Common myeloid progenitor, CD34-positive (primary cell): ENCODE measurements at regions not wholly inside any gene's neighbourhood (a gene's known extent, or its start where the extent isn't known, plus 50 kb on each side); places are given as distances from the start of the nearest gene placed in this dataset.
"Not testable (repeated sequence)": the region's sequence is repeated elsewhere in the genome, so short reads cannot be mapped to it uniquely, and the experiment has no call there.

Experiments used
- CTCF ChIA-PET: fragments of 350-600 bp; sonication (Branson Sonifier 250); formaldehyde crosslinking; loops from one replicate; lab custom pipeline; 2021; ENCODE audit warnings: antibody characterized with exemption; lab: Charles Lee
- POLR2A ChIA-PET: fragments of 350-600 bp; sonication (Branson Sonifier 250); formaldehyde crosslinking; loops from one replicate; lab custom pipeline; 2021; ENCODE audit warnings: antibody characterized with exemption; lab: Charles Lee
- DNase-seq, 3 donors: peaks; one replicate each; pipeline versions ENCODE4 v3.0.0 to v3.0.0-alpha.2; 2013
- H3K27ac ChIP-seq, 2 experiments: 1 replicate in 1 of 2; 2 replicates in 1 of 2; pipeline ENCODE4 v1.7.0; 2013; ENCODE audit warnings: inconsistent platforms in 2 of 2, low read length in 2 of 2, mild to moderate bottlenecking in 2 of 2, low read depth in 1 of 2, moderate library complexity in 1 of 2; ENCODE audit not compliant: severe bottlenecking in 2 of 2, insufficient read depth in 1 of 2, poor library complexity in 1 of 2
- H3K27me3 ChIP-seq, 5 experiments: replicated peaks in 2 of 5; 1 replicate in 3 of 5; 2 replicates in 2 of 5; pipeline versions ENCODE4 v1.6.1 to v1.7.0; 2013; ENCODE audit warnings: low read length in 4 of 5, mild to moderate bottlenecking in 2 of 5, moderate library complexity in 2 of 5, inconsistent platforms in 1 of 5; ENCODE audit not compliant: insufficient read depth in 5 of 5, control insufficient read depth in 4 of 5
- H3K36me3 ChIP-seq, 4 experiments: 1 replicate in 2 of 4; 2 replicates in 2 of 4; pipeline versions ENCODE4 v1.6.1 to v1.7.0; 2013; ENCODE audit warnings: low read length in 3 of 4, control low read depth in 1 of 4, mild to moderate bottlenecking in 1 of 4; ENCODE audit not compliant: control insufficient read depth in 4 of 4, insufficient read depth in 4 of 4
- H3K4me1 ChIP-seq, 4 experiments: 1 replicate in 3 of 4; 2 replicates in 1 of 4; pipeline versions ENCODE4 v1.6.1 to v1.7.1; 2013; ENCODE audit warnings: low read length in 3 of 4, mild to moderate bottlenecking in 3 of 4, control low read depth in 1 of 4, inconsistent platforms in 1 of 4, moderate library complexity in 1 of 4; ENCODE audit not compliant: control insufficient read depth in 4 of 4, insufficient read depth in 4 of 4; ENCODE audit errors: control extremely low read depth in 1 of 4
- H3K4me3 ChIP-seq, 7 experiments: 1 replicate in 4 of 7; 2 replicates in 3 of 7; pipeline versions ENCODE4 v1.5.1 to v1.7.0; 2013; ENCODE audit warnings: mild to moderate bottlenecking in 7 of 7, low read length in 6 of 7, moderate library complexity in 6 of 7, inconsistent platforms in 2 of 7, low read depth in 2 of 7, control low read depth in 1 of 7; ENCODE audit not compliant: insufficient read depth in 4 of 7, control insufficient read depth in 1 of 7; ENCODE audit errors: extremely low read depth in 1 of 7
- H3K9me3 ChIP-seq, 5 experiments: 1 replicate in 4 of 5; 2 replicates in 1 of 5; pipeline versions ENCODE4 v1.6.1 to v1.7.1; 2013; ENCODE audit warnings: low read length in 4 of 5, mild to moderate bottlenecking in 2 of 5, inconsistent platforms in 1 of 5, low read depth in 1 of 5, moderate library complexity in 1 of 5; ENCODE audit not compliant: control insufficient read depth in 4 of 5, insufficient read depth in 2 of 5; ENCODE audit errors: control extremely low read depth in 1 of 5
- WGBS: methylation state at CpG from one replicate; pipeline ENCODE4 v1.1.5; 2013; ENCODE audit not compliant: insufficient coverage; 5-methylcytosine and 5-hydroxymethylcytosine counted together

- CTCF ChIA-PET = not testable (repeated sequence)
These were observed 1146.2 kb upstream of the SEMA6A start for GRCh38 chr5:117720784-117721183.

DNA sequence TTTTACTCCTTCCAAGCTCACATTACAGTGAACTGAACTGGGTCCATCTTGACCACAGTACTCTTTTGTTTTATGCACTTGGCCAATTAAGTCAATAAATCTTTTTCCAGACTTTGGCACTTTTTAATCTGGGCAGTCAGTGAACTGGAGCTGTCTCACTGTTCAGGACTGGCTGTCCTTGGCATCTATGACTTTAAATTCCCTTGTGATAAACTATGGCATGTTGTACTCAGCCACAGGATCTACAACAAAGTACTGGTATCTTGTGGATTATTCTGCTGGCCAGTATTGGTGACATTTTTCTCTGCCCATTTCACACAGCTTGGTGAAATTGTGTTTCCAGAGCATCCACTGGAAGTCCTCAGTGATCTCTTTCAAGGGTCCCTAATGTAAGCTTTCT is 1144.8 kb upstream of the SEMA6A start:
- ChIA-PET POLR2A (no interaction called here), CTCF (no interaction called here)
- no peaks in the 10 kb centered on the region for H3K27me3 ChIP-seq

More at GRCh38 chr5:117720784-117721183, 1146.2 kb upstream of the SEMA6A start:
- H3K9me3 ChIP-seq, H3K4me3 ChIP-seq, H3K27ac ChIP-seq, H3K36me3 ChIP-seq, H3K4me1 ChIP-seq, POLR2A ChIA-PET, DNase-seq, H3K27me3 ChIP-seq: not testable (repeated sequence)
- no CpG with 5 or more reads among the region's 4 CpGs for WGBS

DNA sequence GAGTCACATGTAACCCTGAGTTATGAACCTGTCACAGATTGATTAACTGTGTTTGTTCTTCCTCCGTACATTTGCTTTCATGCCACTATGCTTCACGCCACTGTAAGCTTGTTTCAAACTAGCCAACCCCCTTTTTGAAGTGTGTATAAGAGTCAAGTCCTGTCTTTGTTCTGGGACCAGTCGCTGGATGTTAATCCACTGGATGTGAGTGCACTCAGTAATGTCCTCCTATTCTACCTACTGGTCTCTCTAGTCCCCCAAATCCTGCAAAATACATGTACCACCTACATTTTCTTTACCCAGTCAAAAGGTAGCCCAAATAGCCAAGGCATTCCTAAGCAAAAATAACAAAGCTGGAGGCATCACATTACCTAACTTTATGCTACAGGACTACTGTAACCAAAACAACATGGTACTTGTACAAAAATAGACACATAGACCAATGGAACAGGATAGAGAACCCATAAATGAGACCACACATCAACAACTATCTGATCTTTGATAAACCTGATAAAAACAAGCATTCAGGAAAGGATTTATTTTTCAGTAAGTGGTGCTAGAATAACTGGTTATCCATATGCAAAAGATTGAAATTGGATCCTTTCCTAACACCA is 1139.1 kb upstream of the SEMA6A start:
- POLR2A ChIA-PET = no interaction called here
- DNase-seq = peak; percentile 28 to 51 (median 51)
- H3K9me3 ChIP-seq = peaks cover 8 to 30% (median 14%) of the 10 kb centered on the region in 5 experiments
- H3K4me3 ChIP-seq = no peak overlapping the region
- H3K27ac ChIP-seq = no peak overlapping the region
- H3K36me3 ChIP-seq = no peaks in the 10 kb centered on the region
- no peaks in the 10 kb centered on the region for H3K27me3 ChIP-seq
- H3K4me1 ChIP-seq = no peaks in the 10 kb centered on the region
- CTCF ChIA-PET = no interaction called here
- 100% methylated on average over 1 of the region's 3 CpGs for WGBS

More for the DNA sequence above, 1144.8 kb upstream of the SEMA6A start:
- no peak for DNase-seq
- Histone ChIP-seq H3K4me1 (no peaks in the 10 kb centered on the region), H3K4me3 (no peak overlapping the region), H3K36me3 (no peaks in the 10 kb centered on the region), H3K9me3 (peaks cover 0 to 9% (median 6%) of the 10 kb centered on the region in 5 experiments), H3K27ac (no peak overlapping the region)

- POLR2A ChIA-PET = no interaction called here
These were observed 1126.4 kb upstream of the SEMA6A start for GRCh38 chr5:117701062-117701461.

DNA sequence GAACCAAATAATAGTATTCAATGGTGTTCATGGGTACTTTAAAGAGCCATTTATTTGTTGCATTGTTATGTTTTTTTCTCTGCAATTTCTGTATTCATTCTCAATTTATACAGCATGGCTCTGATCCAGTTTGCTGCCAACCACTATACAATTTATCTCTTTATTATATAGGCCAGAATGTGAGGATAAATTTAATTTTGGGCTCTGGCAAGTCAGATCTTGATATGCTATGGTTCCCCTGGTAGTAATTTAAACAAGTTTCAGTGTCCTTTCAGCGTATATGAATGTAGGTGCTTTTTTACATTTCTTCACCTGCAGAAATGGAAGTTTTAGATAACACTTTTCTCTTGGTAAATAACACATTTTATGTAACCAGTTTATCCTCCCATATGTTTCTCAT is 1118.0 kb upstream of the SEMA6A start:
- POLR2A ChIA-PET = no interaction called here
- no peaks in the 10 kb centered on the region for H3K9me3 ChIP-seq
- H3K4me3 ChIP-seq = no peak overlapping the region
- H3K27ac ChIP-seq = no peak overlapping the region
- H3K27me3 ChIP-seq = no peaks in the 10 kb centered on the region
- WGBS = no CpG with 5 or more reads among the region's 1 CpG
- CTCF ChIA-PET = interaction anchor here (1.2 kb wide), 1 partner anchor 10 kb away, joined by 3 read pairs; no protein-coding TSS in a partner anchor
- H3K4me1 ChIP-seq = no peaks in the 10 kb centered on the region
- no peaks in the 10 kb centered on the region for H3K36me3 ChIP-seq
- no peak for DNase-seq

More at GRCh38 chr5:117701062-117701461, 1126.4 kb upstream of the SEMA6A start:
- 100% methylated on average over 1 of the region's 1 CpG for WGBS
- H3K27me3 ChIP-seq = no peaks in the 10 kb centered on the region
- CTCF ChIA-PET = interaction anchor here (0.6 kb wide), 1 partner anchor 811 kb away, joined by 3 read pairs; no protein-coding TSS in a partner anchor
- no peaks in the 10 kb centered on the region for H3K4me1 ChIP-seq
- H3K9me3 ChIP-seq = peaks cover 0 to 2% (median 0%) of the 10 kb centered on the region in 5 experiments
- DNase-seq = no peak
- no peak overlapping the region for H3K4me3 ChIP-seq
- no peak overlapping the region for H3K27ac ChIP-seq
- H3K36me3 ChIP-seq = no peaks in the 10 kb centered on the region

DNA sequence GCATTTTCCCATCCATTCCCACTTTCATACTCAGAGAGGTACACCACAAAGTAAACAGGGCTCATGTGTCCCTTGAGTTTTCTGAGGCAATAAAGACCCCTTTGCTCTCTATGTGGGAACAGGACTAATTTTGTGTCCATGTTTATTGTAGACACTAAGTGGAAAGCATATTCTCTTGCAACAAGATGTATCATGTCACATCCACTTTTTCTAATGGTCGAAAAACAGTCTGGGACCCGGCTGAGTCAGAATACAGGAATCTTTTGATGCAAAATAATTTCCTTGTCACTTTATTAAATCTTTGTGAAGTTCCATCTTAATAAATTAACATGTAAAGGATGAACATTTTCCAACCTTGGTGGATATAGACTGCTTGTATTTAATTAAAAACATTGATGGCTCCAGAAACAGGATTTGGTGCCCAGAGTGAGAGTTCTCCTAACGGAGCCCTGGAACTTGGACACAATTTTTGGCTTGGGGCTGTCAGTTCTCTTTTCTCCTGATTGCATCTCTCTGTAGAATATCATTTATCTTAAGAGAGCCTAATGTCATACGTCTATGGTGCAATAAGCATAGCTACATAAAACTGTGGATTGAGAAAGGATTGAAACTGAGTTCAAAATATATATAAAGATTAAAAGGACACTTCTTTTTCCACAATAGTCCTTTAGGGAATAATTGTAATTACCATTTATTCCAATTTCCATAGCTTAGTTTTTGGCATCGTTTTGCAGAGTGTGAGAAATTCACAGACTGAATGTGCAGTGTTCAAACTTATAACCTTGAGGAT is 1116.7 kb upstream of the SEMA6A start:
- POLR2A ChIA-PET = no interaction called here

DNA sequence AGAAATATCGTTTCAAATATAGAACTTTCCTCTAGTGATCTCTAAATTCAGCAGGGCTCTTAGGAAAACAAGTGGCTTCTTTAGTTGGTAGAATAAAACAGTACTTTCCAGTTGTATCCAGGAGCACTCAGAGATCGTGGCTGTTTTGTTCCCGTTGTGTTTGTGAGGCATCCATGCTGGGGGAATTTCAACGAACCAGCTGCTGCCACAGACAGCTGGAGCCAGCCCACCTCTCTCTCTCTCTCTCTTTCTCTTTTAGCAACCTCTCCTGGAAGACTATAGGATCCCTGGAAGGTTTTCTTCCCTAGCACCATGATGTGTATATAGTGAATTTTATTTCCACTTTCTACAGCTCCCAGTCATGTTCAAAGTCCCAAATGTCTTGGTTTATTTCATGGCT is 1116.0 kb upstream of the SEMA6A start:
- POLR2A ChIA-PET = no interaction called here
- no peaks in the 10 kb centered on the region for H3K9me3 ChIP-seq
- no peak for DNase-seq
- H3K4me3 ChIP-seq = no peak overlapping the region
- 100% methylated on average over 2 of the region's 4 CpGs for WGBS
- no peak overlapping the region for H3K27ac ChIP-seq
- no peaks in the 10 kb centered on the region for H3K36me3 ChIP-seq
- CTCF ChIA-PET = no interaction called here
- H3K27me3 ChIP-seq = no peaks in the 10 kb centered on the region
- no peaks in the 10 kb centered on the region for H3K4me1 ChIP-seq

More for the DNA sequence above, 1116.7 kb upstream of the SEMA6A start:
- Histone ChIP-seq H3K4me1 (no peaks in the 10 kb centered on the region), H3K4me3 (no peak overlapping the region), H3K27me3 (no peaks in the 10 kb centered on the region), H3K9me3 (no peaks in the 10 kb centered on the region), H3K36me3 (no peaks in the 10 kb centered on the region), H3K27ac (no peak overlapping the region)
- CTCF ChIA-PET = interaction anchor here (1.2 kb wide), 1 partner anchor 11 kb away, joined by 3 read pairs; no protein-coding TSS in a partner anchor
- no peak for DNase-seq
- WGBS = no CpG with 5 or more reads among the region's 5 CpGs
